NCI-H524 treated with DMSO at 0.1 percent for 48 hours (cell line): ENCODE measurements at regions not wholly inside any gene's neighbourhood (a gene's known extent, or its start where the extent isn't known, plus 50 kb on each side); places are given as distances from the start of the nearest gene placed in this dataset.
"Not testable (repeated sequence)": the region's sequence is repeated elsewhere in the genome, so short reads cannot be mapped to it uniquely, and the experiment has no call there.

Source experiments
- DNase-seq: peaks from one replicate; lab custom pipeline; 2025; lab: John Stamatoyannopoulos, UW

- DNase-seq: no peak
Observed at GRCh38 chr9:106758911-106759310, 104.1 kb upstream of the ZNF462 start.

- DNase-seq: no peak
Observed at GRCh38 chr9:106761493-106761892, 101.5 kb upstream of the ZNF462 start.

GRCh38 chr9:106766616-106767015, 96.3 kb upstream of the ZNF462 start:
- no peak for DNase-seq

- DNase-seq: peak; percentile 60
Observed at GRCh38 chr9:106769331-106769730, 93.6 kb upstream of the ZNF462 start.

GRCh38 chr9:106771608-106772007, 91.4 kb upstream of the ZNF462 start:
- no peak for DNase-seq

- no peak for DNase-seq
Observed at GRCh38 chr9:106772523-106773290, 90.3 kb upstream of the ZNF462 start.

- no peak for DNase-seq
Observed at GRCh38 chr9:106773750-106774149, 89.2 kb upstream of the ZNF462 start.

- DNase-seq: no peak
Observed at GRCh38 chr9:106775960-106776359, 87.0 kb upstream of the ZNF462 start.

- no peak for DNase-seq
Observed at GRCh38 chr9:106779796-106780195, 83.2 kb upstream of the ZNF462 start.

- DNase-seq: no peak
Observed at GRCh38 chr9:106783121-106783520, 79.8 kb upstream of the ZNF462 start.

- DNase-seq: no peak
Observed at GRCh38 chr9:106784076-106784475, 78.9 kb upstream of the ZNF462 start.

- no peak for DNase-seq
Observed at GRCh38 chr9:106785200-106785599, 77.8 kb upstream of the ZNF462 start.

GRCh38 chr9:106788021-106788420, 74.9 kb upstream of the ZNF462 start:
- DNase-seq: not testable (repeated sequence)

GRCh38 chr9:106795031-106795430, 67.9 kb upstream of the ZNF462 start:
- DNase-seq: no peak

GRCh38 chr9:106796771-106797170, 66.2 kb upstream of the ZNF462 start:
- no peak for DNase-seq

GRCh38 chr9:106797299-106797698, 65.7 kb upstream of the ZNF462 start:
- no peak for DNase-seq

GRCh38 chr9:106798016-106798799, 64.8 kb upstream of the ZNF462 start:
- DNase-seq: no peak

GRCh38 chr9:106799152-106799551, 63.8 kb upstream of the ZNF462 start:
- DNase-seq: no peak

GRCh38 chr9:106800701-106801270, 62.2 kb upstream of the ZNF462 start:
- DNase-seq: no peak

- DNase-seq: no peak
Observed at GRCh38 chr9:106801816-106802215, 61.1 kb upstream of the ZNF462 start.
